SHP77 treated with DMSO at 0.1 percent for 48 hours (cell line): ENCODE measurements at regions not wholly inside any gene's neighbourhood (a gene's known extent, or its start where the extent isn't known, plus 50 kb on each side); places are given as distances from the start of the nearest gene placed in this dataset.

Experiments
- DNase-seq: peaks from one replicate; lab custom pipeline; 2025; lab: John Stamatoyannopoulos, UW

DNA sequence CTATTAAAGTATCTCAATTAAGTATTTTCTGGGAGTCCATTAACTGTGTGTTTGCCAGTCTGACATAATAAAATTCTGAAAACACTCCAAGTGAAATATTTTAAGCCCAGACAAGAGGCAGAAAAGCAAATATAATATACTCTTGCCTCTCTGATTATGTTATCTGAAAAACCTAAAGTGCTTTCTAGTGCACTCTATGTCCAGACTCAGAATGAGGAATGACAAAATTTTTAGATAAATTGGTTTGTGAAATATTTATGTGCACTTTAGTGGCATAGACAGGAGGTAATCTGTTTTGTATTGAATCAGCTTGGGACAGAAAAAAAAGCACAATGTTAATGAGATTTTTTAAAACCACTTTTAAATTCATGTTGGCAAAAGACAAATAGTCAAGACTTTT lies 508.2 kb upstream of the SUCLG2 start:
- no peak for DNase-seq

DNA sequence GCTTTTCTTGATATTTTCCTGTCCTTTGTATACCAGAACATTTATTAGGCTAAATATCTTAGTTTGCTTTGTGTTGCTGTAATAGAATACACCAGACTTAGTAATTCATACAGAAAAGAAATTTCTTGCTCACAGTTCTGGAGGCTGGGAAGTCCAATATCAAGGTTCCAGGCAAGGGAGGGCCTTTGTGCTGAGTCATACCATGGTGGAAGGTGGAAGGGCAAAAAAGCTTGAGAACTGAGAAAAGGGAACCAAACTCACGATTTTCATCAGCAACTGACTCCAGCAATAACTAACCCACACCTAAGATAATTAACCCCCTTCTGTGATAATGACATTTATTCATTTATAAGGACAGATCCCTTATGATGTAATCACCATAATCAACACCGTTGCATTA lies 496.9 kb upstream of the SUCLG2 start:
- DNase-seq, result no peak

DNA sequence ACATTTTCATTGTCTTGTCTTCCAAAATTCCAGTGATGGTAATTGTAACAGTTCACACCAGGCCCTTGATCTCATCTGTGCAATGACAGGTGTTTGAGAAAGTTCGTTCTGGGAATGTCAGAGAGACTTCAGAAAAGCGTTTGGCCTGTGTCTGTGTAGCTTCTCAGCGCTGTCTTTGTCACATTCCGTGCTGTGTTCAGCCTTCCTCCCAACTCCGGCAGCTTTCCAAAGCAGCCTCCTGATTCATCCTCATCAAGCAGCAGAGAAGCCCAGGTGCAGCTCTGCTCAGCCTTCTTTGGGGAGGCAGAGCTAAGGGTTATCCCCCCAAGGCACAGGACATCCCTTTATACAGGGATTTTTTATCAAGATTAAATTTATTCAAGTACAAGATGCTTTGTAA lies 494.0 kb upstream of the SUCLG2 start:
- DNase-seq, result no peak

DNA sequence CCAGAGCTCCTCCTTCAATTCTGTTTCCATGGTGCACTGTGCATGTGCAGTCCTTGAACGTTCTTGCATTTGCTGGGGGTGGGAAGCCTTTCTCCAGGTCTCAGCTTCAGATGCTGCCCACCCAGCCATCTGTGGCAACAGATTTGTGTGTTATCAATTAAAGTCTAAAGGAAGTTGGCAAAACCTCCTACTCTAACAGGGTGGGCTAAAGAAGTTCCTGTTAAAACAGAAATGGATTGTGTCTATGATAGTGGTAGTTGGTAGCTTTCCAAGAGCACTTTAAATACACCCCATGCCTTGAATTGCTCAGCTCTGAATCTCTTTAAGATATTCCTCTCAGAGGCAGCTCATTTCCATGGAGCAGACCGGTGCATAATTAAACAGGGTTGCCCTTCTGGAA lies 488.0 kb upstream of the SUCLG2 start:
- DNase-seq, result no peak

- no peak for DNase-seq
Measured at GRCh38 chr3:68139897-68140296, 485.5 kb upstream of the SUCLG2 start.

- no peak for DNase-seq
Measured at GRCh38 chr3:68136411-68136810, 482.0 kb upstream of the SUCLG2 start.

DNA sequence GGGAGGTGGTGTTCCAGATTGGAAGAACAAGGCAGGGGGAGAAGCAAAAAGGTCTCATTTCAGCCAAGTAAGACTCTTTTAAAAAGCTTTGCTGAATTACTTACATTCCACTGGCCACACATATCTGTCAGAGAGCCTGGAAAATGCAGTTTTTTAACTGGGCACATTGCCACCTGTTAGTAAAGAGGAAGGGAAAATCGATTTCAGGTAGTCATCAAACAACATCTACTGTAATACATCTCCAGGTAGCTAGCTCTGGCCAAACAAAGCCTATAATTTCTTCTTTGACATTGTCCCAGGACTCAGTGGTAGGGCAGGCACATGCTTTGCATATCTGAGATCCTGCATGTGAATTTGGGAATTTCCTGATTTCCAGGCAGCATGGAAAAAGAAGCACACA lies 480.7 kb upstream of the SUCLG2 start:
- DNase-seq, result no peak

GRCh38 chr3:68129065-68129464 lies 474.7 kb upstream of the SUCLG2 start:
- no peak for DNase-seq

DNA sequence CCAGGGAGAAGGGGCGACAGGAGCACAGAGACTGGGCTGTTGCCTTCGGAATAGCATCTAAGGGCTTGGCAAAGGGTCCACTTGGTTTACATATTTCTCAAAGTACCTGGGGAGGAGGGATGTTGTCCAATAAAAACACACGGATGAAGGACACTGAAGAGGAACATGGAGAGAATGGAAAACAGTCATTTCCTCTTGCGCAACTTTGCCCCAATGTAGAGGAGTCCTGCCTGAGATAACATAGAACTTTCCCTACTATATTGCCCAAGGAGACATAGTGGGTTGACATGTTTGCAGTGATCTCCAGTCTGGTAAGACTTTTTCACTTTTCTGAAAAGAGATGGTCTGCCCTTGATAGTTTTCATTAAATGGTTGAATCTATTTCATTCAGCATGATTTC lies 468.8 kb upstream of the SUCLG2 start:
- DNase-seq, result no peak

DNA sequence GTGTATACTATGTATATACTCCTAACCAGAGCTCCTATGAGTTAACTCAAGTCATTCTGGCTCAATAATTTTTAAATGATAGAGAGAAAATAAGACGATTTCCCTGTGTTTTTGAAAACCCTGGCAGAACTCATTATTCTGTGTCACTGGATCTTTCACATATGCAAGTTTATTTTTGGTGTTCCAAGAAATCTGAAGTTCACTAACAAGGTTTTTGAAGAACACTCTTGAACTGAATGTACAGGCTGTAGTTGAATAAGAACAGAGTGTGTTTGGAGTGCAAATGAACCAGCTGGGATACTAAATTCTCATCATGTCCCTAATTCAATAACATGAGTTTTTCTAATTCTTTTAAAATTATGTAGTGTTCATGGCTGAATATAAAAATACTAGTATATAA lies 466.9 kb upstream of the SUCLG2 start:
- DNase-seq, result no peak

DNA sequence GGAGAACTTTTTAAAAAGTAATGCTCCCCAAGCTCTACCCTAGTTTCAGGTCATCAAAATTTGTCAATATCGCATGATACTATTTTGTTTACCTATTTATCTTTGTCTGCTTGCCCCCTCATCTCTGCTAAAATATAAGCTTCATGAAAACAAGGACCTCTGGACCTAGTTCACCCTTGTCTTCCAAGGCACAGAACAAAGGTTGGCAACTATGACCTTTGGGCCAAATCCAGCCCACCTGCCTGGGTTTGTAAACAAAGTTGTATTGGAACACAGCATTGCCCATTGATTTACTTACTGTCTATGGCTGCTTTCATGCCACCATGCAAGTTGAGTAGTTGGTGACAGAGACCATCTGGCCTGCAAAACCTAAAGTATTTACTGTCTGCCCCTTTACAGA lies 462.2 kb upstream of the SUCLG2 start:
- DNase-seq, result no peak

- DNase-seq, result no peak
Measured at GRCh38 chr3:68103811-68104210, 449.4 kb upstream of the SUCLG2 start.

GRCh38 chr3:68090571-68090970 lies 436.2 kb upstream of the SUCLG2 start:
- no peak for DNase-seq

GRCh38 chr3:68089572-68090011 lies 435.2 kb upstream of the SUCLG2 start:
- no peak for DNase-seq

DNA sequence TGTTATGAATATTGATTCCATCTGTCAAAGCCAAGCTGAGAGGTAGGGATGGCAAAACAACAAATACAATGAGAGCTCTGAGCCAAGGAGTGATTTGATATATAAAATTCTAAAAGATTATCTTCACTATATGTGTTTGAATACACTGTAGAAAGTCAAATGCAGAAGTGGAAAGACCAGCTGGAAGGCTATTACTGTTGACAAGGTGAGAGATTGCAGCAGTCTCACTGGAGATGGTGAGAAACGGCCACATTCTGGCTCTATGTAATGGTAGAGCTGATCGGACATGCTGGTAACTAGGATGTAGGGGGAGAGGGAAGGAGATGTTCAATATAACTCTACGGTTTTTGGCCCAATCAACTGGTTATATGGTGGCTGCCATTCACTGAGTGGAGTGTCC lies 434.2 kb upstream of the SUCLG2 start:
- DNase-seq, result no peak

- no peak for DNase-seq
Measured at GRCh38 chr3:68088216-68088615, 433.8 kb upstream of the SUCLG2 start.

- no peak for DNase-seq
Measured at GRCh38 chr3:68072062-68072461, 417.6 kb upstream of the SUCLG2 start.

- DNase-seq, result no peak
Measured at GRCh38 chr3:68070186-68070585, 415.8 kb upstream of the SUCLG2 start.

GRCh38 chr3:68067314-68067713 lies 412.9 kb upstream of the SUCLG2 start:
- DNase-seq, result no peak

- no peak for DNase-seq
Measured at GRCh38 chr3:68062926-68063325, 408.5 kb upstream of the SUCLG2 start.

DNA sequence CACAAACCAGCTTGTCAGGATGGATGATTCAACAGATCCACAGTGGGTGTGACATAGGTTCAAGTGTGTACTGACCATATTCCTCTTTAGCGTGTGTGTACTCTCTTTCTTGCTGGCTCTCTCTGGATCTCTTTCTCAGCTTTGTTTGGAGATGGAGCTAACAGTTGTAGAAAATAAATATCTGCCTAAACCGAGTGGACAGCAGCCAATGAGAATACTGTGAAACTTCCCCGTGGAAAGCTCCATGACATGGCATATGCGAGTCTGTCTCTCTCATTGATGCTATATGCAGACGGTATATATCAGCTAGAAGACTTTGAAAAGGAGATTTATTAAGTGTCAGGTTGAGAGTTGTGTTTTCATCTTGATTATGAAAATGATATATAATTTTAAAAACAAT lies 406.5 kb upstream of the SUCLG2 start:
- DNase-seq, result no peak

DNA sequence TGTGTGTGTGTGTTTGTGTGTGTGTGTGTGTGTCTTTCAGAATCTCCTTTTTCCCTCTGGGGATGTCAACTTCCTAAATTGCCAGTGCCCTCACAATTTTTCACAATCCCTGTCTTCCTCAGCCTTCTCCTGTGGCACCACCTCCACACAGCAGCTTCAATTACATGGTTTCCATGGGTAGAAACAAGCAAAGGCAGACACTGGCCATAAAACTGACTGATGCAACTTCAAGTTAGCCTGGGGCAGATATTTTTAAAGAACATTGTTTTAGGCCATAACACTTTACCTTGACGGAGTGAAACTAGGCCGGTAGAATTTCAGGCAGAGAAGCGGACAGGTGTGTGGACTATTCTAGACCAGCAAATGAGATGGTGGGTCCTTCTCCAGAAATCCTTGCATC lies 405.8 kb upstream of the SUCLG2 start:
- no peak for DNase-seq

GRCh38 chr3:68059628-68060152 lies 405.3 kb upstream of the SUCLG2 start:
- no peak for DNase-seq

- no peak for DNase-seq
Measured at GRCh38 chr3:68057637-68058320, 403.4 kb upstream of the SUCLG2 start.
